ENCODE measurements at regions not wholly inside any gene's neighbourhood (a gene's known extent, or its start where the extent isn't known, plus 50 kb on each side); places are given as distances from the start of the nearest gene placed in this dataset.
"Not testable (repeated sequence)": the region's sequence is repeated elsewhere in the genome, so short reads cannot be mapped to it uniquely, and the experiment has no call there.

DNA sequence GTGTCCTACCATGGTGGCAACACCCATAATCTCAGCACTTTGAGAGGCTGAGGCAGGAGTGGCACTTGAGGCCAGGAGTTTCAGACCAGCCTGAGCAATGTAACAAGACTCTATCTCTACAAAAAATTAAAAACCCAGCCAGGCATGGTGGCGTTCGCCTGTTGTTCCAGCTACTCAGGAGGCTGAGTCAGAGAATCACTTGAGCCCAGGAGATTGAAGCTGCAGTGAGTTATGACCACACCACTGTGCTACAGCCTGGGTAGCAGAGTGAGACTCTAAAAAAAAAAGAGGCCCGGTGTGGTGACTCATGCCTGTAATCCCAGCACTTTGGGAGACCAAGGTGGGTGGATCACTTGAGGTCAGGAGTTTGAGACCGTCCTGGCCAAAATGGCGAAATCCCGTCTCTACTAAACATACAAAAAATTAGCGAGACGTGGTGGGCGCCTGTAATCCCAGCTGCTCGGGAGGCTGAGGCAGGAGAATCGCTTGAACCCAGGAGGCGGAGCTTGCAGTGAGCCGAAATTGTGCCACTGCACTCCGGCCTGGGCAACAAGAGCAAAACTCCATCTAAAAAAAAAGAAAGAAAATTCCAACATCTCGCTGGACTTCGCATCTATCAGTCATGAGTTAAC, 277.3 kb downstream of the CYRIA start:
- H3K4me3 Mint-ChIP-seq; H3K36me3 Mint-ChIP-seq (ENCODE audit: low read depth); H3K27me3 Mint-ChIP-seq; H3K9me3 Mint-ChIP-seq; intact Hi-C loops (cut with micrococcal nuclease); H3K4me1 Mint-ChIP-seq (ENCODE audit: low read depth); H3K27ac Mint-ChIP-seq: not testable (repeated sequence)

DNA sequence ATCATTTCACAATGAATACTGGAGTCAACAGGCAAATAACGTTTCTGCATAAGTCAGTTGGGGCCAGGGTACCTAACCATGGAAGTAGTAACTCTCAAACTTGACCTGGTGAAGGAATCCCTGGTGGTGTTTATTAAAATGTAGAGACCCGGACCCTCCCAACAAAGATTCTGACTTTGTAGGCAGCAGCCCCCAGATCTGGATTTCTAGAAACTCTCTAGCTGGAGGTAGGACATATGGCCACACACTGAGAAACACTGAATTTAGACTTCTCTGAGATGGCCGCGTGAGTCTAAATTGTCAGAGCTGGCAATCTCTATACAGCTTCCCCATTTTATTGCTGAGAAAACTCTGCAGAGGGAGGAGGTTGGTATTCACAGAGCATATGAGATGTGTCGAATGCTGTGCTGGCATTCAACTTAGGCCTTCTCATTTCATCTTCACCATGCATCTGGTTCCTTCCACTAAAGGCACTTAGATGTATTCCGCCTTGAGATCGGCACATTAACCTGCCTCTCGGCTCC, 278.1 kb downstream of the CYRIA start:
- no peaks in the 10 kb centered on the region for H3K36me3 Mint-ChIP-seq (ENCODE audit: low read depth)
- H3K4me3 Mint-ChIP-seq: no peak overlapping the region
- intact Hi-C loops (cut with micrococcal nuclease): no loop called here

DNA sequence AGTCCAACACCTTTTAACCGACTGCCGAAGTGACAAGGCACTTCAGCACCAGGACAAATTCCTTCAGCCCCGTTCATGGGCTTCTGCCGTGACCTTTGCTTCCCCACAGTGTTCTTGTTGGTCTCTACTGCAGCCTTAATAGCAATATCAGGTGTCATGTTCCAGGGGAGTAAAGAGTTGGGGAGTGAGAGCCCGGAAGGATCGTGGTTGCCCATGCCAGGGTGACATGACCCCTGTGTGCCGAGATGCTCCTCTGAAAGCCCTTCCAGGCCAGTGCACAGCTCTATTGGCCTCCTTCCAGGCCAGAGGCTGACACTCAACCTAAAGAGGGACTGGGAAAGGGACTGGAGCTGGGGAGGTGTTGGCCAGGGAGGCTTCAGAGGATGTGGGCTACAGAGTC, 279.2 kb downstream of the CYRIA start:
- no peaks in the 10 kb centered on the region for H3K36me3 Mint-ChIP-seq (ENCODE audit: low read depth)
- H3K9me3 Mint-ChIP-seq: no peaks in the 10 kb centered on the region
- no peaks in the 10 kb centered on the region for H3K27me3 Mint-ChIP-seq
- no peak overlapping the region for H3K27ac Mint-ChIP-seq
- intact Hi-C loops (cut with micrococcal nuclease): no loop called here
- no peaks in the 10 kb centered on the region for H3K4me1 Mint-ChIP-seq (ENCODE audit: low read depth)
- H3K4me3 Mint-ChIP-seq: no peak overlapping the region

More for the DNA sequence above, 278.1 kb downstream of the CYRIA start:
- no peaks in the 10 kb centered on the region for H3K9me3 Mint-ChIP-seq
- no peaks in the 10 kb centered on the region for H3K4me1 Mint-ChIP-seq (ENCODE audit: low read depth)
- H3K27ac Mint-ChIP-seq: no peak overlapping the region
- H3K27me3 Mint-ChIP-seq: no peaks in the 10 kb centered on the region

DNA sequence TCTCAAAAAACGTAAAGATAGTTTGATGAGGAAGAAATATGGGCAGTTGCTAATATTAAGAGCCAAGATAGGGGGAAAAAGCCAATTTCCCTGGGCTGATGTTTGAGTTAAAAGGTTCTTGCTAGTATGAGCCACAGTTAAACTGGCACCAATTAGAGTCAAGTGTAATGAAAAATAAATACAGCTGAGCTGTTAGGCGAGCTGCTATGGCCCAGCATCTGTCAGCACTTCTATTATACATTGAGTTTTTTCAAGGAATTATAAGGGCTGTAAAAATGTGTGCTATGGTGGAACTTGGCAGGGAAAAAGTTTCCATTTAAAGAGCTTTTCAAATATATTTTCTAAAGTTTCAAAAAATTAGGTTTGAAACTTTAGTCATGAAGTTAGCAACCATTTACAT, 279.6 kb downstream of the CYRIA start:
- no peaks in the 10 kb centered on the region for H3K27me3 Mint-ChIP-seq
- no peaks in the 10 kb centered on the region for H3K9me3 Mint-ChIP-seq
- no peak overlapping the region for H3K4me3 Mint-ChIP-seq
- H3K36me3 Mint-ChIP-seq (ENCODE audit: low read depth): no peaks in the 10 kb centered on the region
- no peak overlapping the region for H3K27ac Mint-ChIP-seq
- H3K4me1 Mint-ChIP-seq (ENCODE audit: low read depth): no peaks in the 10 kb centered on the region
- intact Hi-C loops (cut with micrococcal nuclease): no loop called here

DNA sequence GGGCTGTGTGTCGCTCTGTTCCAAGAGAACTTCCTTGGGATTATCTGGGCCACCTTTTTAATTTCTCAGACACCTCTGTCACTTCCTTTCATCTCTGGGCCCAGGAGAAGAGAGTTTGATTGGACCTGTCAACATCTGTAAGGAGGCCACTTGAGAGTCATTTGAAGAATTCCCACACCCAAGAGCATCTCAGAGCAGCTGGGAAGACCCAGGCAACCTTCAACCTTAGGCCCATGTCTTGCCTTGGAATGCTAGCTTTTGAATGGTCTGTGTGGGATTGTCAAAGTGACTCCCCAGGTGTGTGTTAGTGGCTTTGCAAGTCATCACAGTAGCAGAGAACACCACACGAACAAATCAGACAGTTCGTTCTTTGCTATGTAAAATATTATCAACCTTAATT, 280.3 kb downstream of the CYRIA start:
- H3K27ac Mint-ChIP-seq: no peak overlapping the region
- H3K36me3 Mint-ChIP-seq (ENCODE audit: low read depth): no peaks in the 10 kb centered on the region
- intact Hi-C loops (cut with micrococcal nuclease): no loop called here
- H3K9me3 Mint-ChIP-seq: no peaks in the 10 kb centered on the region
- H3K4me1 Mint-ChIP-seq (ENCODE audit: low read depth): no peaks in the 10 kb centered on the region
- H3K27me3 Mint-ChIP-seq: no peaks in the 10 kb centered on the region
- no peak overlapping the region for H3K4me3 Mint-ChIP-seq

DNA sequence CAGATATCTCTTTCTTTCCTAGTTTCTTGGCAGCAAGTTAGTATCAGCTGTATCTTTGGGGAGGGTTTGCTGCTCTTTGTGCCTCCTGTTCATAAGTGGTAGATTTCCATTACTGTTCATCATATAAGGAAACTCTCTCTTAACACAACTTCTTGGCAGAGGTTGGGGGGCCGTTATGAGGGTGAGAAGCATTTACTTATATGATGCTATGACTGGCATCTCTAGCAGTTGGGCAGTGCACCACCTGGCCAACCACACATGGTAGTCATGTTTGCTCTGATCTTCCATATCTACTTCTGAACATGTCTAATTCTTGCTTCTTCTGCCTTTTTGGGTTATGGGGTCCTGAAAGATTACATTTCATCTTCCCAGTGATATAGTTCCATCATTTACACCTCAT, 282.2 kb downstream of the CYRIA start:
- intact Hi-C loops (cut with micrococcal nuclease): no loop called here
- no peaks in the 10 kb centered on the region for H3K27me3 Mint-ChIP-seq
- no peak overlapping the region for H3K4me3 Mint-ChIP-seq
- H3K36me3 Mint-ChIP-seq (ENCODE audit: low read depth): no peaks in the 10 kb centered on the region
- no peaks in the 10 kb centered on the region for H3K9me3 Mint-ChIP-seq
- H3K4me1 Mint-ChIP-seq (ENCODE audit: low read depth): no peaks in the 10 kb centered on the region
- no peak overlapping the region for H3K27ac Mint-ChIP-seq

DNA sequence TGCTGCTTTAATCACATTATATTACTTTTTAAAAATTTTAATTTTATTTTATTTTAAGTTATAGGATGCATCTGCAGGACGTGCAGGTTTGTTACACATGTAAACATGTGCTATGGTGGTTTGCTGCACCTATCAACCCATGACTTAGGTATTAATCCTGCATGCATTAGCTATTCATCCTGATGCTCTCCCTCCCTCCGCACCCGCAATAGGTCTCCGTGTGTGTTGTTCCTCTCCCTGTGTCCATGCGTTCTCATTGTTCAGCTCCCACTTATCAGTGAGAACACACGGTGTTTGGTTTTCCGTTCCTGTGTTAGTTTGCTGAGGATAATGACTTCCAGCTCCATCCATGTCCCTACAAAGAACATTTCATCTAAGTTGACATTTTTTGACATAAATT, 283.2 kb downstream of the CYRIA start:
- no peaks in the 10 kb centered on the region for H3K4me1 Mint-ChIP-seq (ENCODE audit: low read depth)
- no peaks in the 10 kb centered on the region for H3K9me3 Mint-ChIP-seq
- H3K27me3 Mint-ChIP-seq: no peaks in the 10 kb centered on the region
- H3K27ac Mint-ChIP-seq: no peak overlapping the region
- H3K4me3 Mint-ChIP-seq: no peak overlapping the region
- intact Hi-C loops (cut with micrococcal nuclease): no loop called here
- no peaks in the 10 kb centered on the region for H3K36me3 Mint-ChIP-seq (ENCODE audit: low read depth)

DNA sequence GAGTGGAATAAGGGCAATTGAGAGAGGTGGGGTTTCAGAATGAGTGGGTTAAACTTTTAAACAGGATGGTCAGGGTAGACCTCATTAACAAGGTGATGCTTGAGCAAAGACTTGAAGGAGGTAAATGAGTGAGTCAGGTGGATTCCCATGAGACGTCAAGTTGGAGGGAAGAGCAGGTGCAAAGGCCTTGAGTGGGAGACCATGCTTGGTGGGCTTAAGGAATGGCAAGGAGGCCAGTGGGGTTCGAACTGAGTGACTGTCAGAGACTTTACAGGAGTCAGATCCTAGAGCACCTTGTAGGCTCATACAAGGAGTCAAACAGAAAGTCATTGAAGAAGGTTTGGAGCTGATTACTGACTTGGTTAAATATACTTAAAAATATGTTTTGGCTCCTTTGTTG, 284.1 kb downstream of the CYRIA start:
- no peak overlapping the region for H3K27ac Mint-ChIP-seq

DNA sequence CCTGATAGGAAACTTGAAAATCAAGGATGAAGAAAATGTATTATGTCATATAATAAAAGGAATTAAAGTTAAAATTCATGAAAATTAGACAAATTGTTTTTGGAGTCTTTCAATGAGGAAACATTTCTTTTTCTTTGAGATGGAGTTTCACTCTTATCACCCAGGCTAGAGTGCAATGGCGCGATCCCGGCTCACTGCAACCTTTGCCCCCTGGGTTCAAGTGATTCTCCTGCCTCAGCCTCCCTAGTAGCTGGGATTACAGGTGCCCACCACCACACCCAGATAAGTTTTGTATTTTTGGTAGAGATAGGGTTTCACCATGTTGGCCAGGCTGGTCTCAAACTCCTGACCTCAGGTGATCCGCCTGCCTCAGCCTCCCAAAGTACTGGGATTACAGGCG, 285.7 kb downstream of the CYRIA start:
- H3K36me3 Mint-ChIP-seq (ENCODE audit: low read depth); H3K4me3 Mint-ChIP-seq; H3K27ac Mint-ChIP-seq; H3K9me3 Mint-ChIP-seq; H3K27me3 Mint-ChIP-seq; H3K4me1 Mint-ChIP-seq (ENCODE audit: low read depth); intact Hi-C loops (cut with micrococcal nuclease): not testable (repeated sequence)

More for the DNA sequence above, 284.1 kb downstream of the CYRIA start:
- Mint-ChIP-seq H3K4me1 (ENCODE audit: low read depth) (no peaks in the 10 kb centered on the region), H3K9me3 (no peaks in the 10 kb centered on the region), H3K27me3 (no peaks in the 10 kb centered on the region), H3K4me3 (no peak overlapping the region), H3K36me3 (ENCODE audit: low read depth) (no peaks in the 10 kb centered on the region)
- intact Hi-C loops (cut with micrococcal nuclease): no loop called here

DNA sequence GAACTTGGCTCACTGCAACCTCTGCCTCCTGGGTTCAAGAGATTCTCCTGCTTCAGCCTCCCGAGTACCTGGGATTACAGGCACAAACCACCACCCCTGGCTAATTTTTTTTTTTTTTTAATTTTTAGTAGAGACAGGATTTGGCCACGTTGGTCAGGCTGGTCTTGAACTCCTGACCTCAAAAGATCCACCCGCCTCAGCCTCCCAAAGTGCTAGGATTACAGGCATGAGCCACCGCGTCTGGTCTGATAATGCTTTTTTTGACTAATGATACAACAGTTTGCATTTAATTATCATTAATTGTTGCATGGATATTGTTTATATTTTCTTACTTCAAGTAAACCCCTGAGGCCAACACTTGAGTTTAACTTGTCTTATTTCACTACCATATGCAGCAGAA, 286.6 kb downstream of the CYRIA start:
- H3K27me3 Mint-ChIP-seq; H3K9me3 Mint-ChIP-seq; intact Hi-C loops (cut with micrococcal nuclease); H3K4me3 Mint-ChIP-seq; H3K36me3 Mint-ChIP-seq (ENCODE audit: low read depth); H3K4me1 Mint-ChIP-seq (ENCODE audit: low read depth); H3K27ac Mint-ChIP-seq: not testable (repeated sequence)

DNA sequence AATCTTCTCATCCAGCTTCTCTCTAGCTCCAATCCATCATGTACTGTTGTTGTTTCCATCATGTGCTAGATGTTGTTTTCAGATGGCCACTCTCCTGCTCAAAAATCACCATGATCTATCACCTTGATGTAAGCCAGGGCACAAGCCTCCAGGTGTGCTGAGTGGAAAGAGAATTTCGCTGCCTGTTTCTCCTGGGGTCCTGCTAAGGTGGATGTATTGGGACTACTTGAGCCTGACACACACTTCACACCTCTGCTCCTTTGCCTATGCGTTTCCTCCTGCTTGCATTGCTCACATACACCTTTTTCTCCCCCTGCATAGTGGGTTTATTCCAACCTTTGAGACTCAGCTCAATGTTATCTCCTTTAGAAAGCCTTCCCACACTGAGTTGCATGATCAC, 287.6 kb downstream of the CYRIA start:
- no peaks in the 10 kb centered on the region for H3K9me3 Mint-ChIP-seq
- no peak overlapping the region for H3K4me3 Mint-ChIP-seq
- no peak overlapping the region for H3K27ac Mint-ChIP-seq
- intact Hi-C loops (cut with micrococcal nuclease): no loop called here
- H3K36me3 Mint-ChIP-seq (ENCODE audit: low read depth): no peaks in the 10 kb centered on the region
- no peaks in the 10 kb centered on the region for H3K4me1 Mint-ChIP-seq (ENCODE audit: low read depth)
- no peaks in the 10 kb centered on the region for H3K27me3 Mint-ChIP-seq

DNA sequence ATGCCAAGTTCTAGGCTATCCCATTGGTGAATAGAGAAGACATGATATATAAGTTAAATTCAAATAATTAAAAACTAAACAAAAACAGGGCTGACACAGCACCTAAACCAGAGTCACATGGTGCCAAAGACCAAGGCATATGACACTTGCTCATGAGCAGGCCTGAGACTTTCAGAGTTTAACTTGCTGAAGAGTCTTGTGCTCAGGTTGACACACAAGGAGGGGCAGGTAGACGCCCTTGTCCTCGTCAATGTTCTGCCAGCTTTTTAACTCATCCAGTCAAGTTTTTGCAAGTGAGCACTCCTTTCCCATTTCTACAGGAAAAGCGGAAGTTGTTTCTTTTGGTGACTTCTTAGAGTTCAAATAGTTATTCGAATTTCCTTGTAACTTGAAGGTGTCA, 289.7 kb downstream of the CYRIA start:
- Mint-ChIP-seq H3K36me3 (ENCODE audit: low read depth) (no peaks in the 10 kb centered on the region), H3K4me3 (no peak overlapping the region), H3K9me3 (no peaks in the 10 kb centered on the region), H3K27ac (no peak overlapping the region), H3K4me1 (ENCODE audit: low read depth) (no peaks in the 10 kb centered on the region), H3K27me3 (no peaks in the 10 kb centered on the region)
- intact Hi-C loops (cut with micrococcal nuclease): no loop called here

DNA sequence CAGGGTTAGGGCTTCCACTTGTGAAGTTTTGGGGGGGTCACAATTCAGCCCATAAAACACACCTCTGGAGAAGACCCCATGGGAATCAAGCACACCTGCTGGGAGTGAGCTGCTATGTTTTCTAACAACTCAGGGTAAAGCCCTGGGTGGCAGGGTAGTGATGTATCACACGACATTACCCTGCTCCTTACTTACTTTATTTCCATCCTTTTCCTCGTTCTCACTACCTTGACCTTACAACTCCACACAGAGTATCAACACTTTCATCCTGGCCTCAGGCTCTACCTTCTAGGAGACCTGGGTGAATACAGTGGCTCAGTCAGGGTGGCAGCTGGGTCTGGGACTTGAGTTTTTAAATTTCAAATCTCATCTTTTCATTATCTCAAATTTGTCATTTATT, 290.3 kb downstream of the CYRIA start:
- Mint-ChIP-seq H3K27me3 (no peaks in the 10 kb centered on the region), H3K27ac (no peak overlapping the region), H3K36me3 (ENCODE audit: low read depth) (no peaks in the 10 kb centered on the region), H3K9me3 (no peaks in the 10 kb centered on the region), H3K4me1 (ENCODE audit: low read depth) (no peaks in the 10 kb centered on the region), H3K4me3 (no peak overlapping the region)
- intact Hi-C loops (cut with micrococcal nuclease): no loop called here

DNA sequence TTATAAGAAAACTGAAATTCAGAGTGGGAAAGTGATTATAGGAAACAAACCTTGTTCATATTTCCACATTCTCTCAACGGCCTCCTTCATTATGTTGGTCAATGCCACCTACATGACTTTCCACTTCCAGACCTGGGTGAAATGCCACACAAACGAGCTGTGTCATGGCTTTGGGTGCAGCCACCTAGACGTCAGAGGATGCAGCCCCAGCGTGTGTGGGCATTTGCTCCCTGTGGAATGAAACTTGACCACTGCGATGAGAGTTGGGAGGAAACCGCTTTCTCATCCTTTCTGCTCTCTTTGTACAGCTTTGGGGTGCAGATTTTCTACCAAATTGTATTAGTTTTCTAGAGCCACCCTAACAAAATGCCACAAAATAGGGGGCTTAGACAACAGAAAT, 291.0 kb downstream of the CYRIA start:
- intact Hi-C loops (cut with micrococcal nuclease): no loop called here
- Mint-ChIP-seq H3K36me3 (ENCODE audit: low read depth) (no peaks in the 10 kb centered on the region), H3K4me3 (no peak overlapping the region), H3K9me3 (no peaks in the 10 kb centered on the region), H3K27ac (no peak overlapping the region), H3K27me3 (no peaks in the 10 kb centered on the region), H3K4me1 (ENCODE audit: low read depth) (no peaks in the 10 kb centered on the region)

DNA sequence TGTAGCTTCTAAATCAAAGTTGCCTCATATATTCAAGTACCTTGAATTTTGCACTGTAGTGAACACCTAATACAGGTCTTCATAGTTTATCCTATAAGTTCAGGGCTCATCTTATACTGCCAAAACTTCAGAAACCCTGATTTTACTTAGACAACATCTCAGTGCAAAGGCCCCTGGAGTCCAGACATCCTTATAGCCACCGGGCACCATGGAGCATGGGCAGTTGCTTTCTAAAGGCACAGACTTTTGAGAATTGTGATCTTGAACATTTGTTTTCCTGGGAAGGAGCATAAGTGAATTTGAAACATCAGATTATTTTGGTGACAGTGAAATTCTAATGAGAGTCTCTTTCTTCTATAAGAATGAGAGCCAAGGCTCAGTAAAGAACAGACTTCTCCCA, 292.3 kb downstream of the CYRIA start:
- intact Hi-C loops (cut with micrococcal nuclease): no loop called here
- H3K27me3 Mint-ChIP-seq: no peaks in the 10 kb centered on the region
- H3K27ac Mint-ChIP-seq: no peak overlapping the region
- H3K4me1 Mint-ChIP-seq (ENCODE audit: low read depth): no peaks in the 10 kb centered on the region
- no peaks in the 10 kb centered on the region for H3K36me3 Mint-ChIP-seq (ENCODE audit: low read depth)
- no peak overlapping the region for H3K4me3 Mint-ChIP-seq
- H3K9me3 Mint-ChIP-seq: no peaks in the 10 kb centered on the region
